Small intestine (tissue), 7 donors: ENCODE measurements at regions not wholly inside any gene's neighbourhood (a gene's known extent, or its start where the extent isn't known, plus 50 kb on each side); places are given as distances from the start of the nearest gene placed in this dataset.

Source experiments
- DNase-seq, 2 donors: peaks; one replicate each; pipeline versions ENCODE4 v3.0.0 to v3.0.0-alpha.2; 2013
- FAIRE-seq: peaks from 2 replicates; lab custom pipeline; 2012; peaks lifted over from hg19 to GRCh38; lab: Jason Lieb, UNC
- H3K27ac ChIP-seq, 3 donors: one replicate each; pipeline ENCODE4 v1.5.1; 2013; ENCODE audit warnings: low read length in 2 of 3, mild to moderate bottlenecking in 2 of 3, control low read depth in 1 of 3, inconsistent platforms in 1 of 3, low read depth in 1 of 3, moderate library complexity in 1 of 3
- H3K27me3 ChIP-seq, 3 donors: one replicate each; pipeline ENCODE4 v1.6.1; 2013; ENCODE audit warnings: low read length in 3 of 3, inconsistent platforms in 1 of 3; ENCODE audit not compliant: control insufficient read depth in 3 of 3, insufficient read depth in 3 of 3
- H3K36me3 ChIP-seq, 3 donors: one replicate each; pipeline ENCODE4 v1.6.1; 2013; ENCODE audit warnings: low read length in 3 of 3, inconsistent platforms in 1 of 3, low read depth in 1 of 3, mild to moderate bottlenecking in 1 of 3, moderate library complexity in 1 of 3; ENCODE audit not compliant: control insufficient read depth in 3 of 3, insufficient read depth in 2 of 3
- H3K4me1 ChIP-seq, 3 donors: one replicate each; pipeline ENCODE4 v1.6.1; 2013; ENCODE audit warnings: low read length in 2 of 3, inconsistent platforms in 1 of 3, low read depth in 1 of 3, mild to moderate bottlenecking in 1 of 3, moderate library complexity in 1 of 3; ENCODE audit not compliant: control insufficient read depth in 3 of 3, insufficient read depth in 2 of 3
- H3K4me3 ChIP-seq, 3 donors: one replicate each; pipeline ENCODE4 v1.5.1; 2013; ENCODE audit warnings: low read length in 3 of 3, control low read depth in 1 of 3, inconsistent platforms in 1 of 3, low read depth in 1 of 3, mild to moderate bottlenecking in 1 of 3, moderate library complexity in 1 of 3
- H3K9me3 ChIP-seq, 2 donors: one replicate each; pipeline ENCODE4 v1.6.1; 2013; ENCODE audit warnings: low read depth in 1 of 2, low read length in 1 of 2; ENCODE audit not compliant: control insufficient read depth in 2 of 2, insufficient read depth in 1 of 2
- WGBS, 3 donors: extraction: QIAGEN DNeasy Blood & Tissue Kit; methylation state at CpG; one replicate each; pipeline ENCODE4 v1.1.7; 2013; 5-methylcytosine and 5-hydroxymethylcytosine counted together
- donor health status: healthy with polysubstance abuse.
- donor health status: control.
- donor health status: control.
- donor health status: Bipolar disorder and iron deficiency.
- donor health status: healthy.

DNA sequence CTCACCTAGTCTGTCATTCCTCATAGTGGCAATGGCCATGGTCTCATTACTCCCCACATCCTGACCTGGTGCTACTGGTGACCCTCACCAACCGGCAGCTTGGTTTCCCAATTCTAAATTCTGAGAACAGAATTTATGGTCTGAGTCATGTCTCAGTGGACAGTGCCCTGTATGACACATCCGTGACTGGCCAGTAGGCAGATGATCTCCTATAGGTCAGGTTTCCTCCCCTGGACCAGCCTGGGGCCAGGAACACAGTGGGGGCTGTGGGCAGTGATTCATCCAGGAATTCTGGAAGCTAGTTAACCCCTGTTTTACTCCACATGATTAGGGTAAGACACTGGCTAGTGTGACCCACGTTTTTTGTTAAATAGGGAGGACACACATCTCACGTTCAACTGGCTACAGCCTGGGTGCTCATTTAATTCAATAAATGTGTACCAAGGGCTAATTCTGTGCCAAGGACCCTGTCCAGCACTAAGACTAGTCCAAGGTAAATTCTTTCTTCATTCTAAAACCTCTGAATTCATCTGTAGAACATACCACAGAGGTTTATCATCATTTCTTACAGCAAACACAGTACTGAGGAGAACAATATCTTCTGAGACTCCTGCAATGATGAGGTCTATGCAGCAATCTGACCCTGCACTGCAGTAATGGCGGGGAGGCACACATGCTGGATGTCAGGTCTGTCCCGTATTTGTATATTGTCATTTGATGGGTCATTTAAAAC, 249.6 kb upstream of the TBX3 start:
- Histone ChIP-seq H3K4me3 (no peak overlapping the region), H3K9me3 (peaks cover 0 to 3% of the 10 kb centered on the region in 2 donors), H3K4me1 (no peaks in the 10 kb centered on the region), H3K36me3 (no peaks in the 10 kb centered on the region), H3K27ac (no peak overlapping the region), H3K27me3 (no peaks in the 10 kb centered on the region)
- FAIRE-seq (no peak), DNase-seq (no peak)
- WGBS, 3 donors = 75 to 81% (median 79%) methylated on average over 6 of the region's 6 CpGs

DNA sequence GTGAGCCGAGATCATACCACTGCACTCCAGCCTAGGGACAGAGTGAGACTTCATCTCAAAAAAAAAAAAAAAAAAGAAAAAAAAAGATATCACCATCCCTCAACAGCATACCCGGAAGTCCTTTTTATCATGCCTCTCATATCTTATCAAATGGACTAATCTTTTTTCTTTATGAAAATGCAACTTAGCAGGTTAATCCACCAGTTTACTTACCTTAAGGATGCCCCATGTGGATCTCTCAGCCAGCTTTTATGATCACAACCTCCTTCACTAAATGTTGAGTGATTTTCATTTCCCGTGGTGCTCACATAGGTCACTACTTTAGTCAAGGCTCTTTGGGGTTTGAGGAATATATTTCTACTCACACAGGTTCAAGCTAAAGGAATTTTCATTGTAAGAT, 248.8 kb upstream of the TBX3 start:
- no peaks in the 10 kb centered on the region for H3K4me1 ChIP-seq
- no peak overlapping the region for H3K4me3 ChIP-seq
- no peaks in the 10 kb centered on the region for H3K27me3 ChIP-seq
- H3K27ac ChIP-seq = no peak overlapping the region
- peaks cover 0 to 3% of the 10 kb centered on the region in 2 donors for H3K9me3 ChIP-seq
- H3K36me3 ChIP-seq = no peaks in the 10 kb centered on the region
- no peak for FAIRE-seq
- DNase-seq = no peak
- WGBS, 3 donors = 55 to 80% (median 59%) methylated on average over 2 of the region's 3 CpGs

DNA sequence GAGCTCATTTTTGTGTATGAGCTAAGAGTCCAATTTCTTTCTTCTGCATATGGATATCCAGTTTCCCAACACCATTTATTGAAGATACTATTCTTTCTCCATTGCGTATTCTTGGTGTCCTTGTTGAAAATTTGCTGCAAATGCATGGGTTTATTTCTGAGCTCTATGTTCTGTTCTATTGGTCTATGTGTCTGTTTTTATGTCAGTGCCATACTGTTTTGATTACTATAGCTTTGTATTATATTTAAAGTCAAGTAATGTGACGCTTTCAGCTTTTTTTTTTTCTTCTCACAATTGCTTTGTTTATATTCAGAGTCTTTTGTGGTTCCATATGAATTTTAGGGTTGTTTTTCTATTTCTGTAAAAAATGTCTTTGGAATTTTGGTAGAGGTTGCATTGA, 247.1 kb upstream of the TBX3 start:
- DNase-seq = no peak
- Histone ChIP-seq H3K9me3 (peaks cover 0 to 6% of the 10 kb centered on the region in 2 donors), H3K4me1 (no peaks in the 10 kb centered on the region), H3K27ac (no peak overlapping the region), H3K4me3 (no peak overlapping the region), H3K36me3 (no peaks in the 10 kb centered on the region), H3K27me3 (no peaks in the 10 kb centered on the region)
- 88 to 96% (median 93%) methylated on average over 2 of the region's 2 CpGs for WGBS, 3 donors
- FAIRE-seq = no peak

DNA sequence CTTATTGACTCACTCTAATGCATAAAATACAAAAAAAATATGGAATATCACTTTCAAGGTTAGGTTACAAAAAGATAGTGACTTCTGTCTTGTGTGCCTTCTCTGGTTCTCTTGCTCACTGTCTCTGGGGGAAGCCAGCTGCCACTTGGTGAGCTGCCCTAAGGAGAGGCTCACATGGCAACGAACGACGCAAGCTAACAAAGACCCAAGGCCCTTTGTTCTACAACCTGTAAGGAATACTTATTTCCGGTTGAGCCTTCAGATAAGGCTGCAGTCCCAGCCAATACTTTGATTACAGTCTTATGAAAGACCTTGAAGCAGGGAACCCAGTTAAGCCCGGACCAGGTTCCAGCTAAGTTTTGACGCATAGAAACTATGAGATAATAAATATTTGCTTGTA, 242.4 kb upstream of the TBX3 start:
- H3K27ac ChIP-seq = no peak overlapping the region
- no peak for FAIRE-seq
- WGBS, 3 donors = 30 to 73% (median 43%) methylated on average over 6 of the region's 6 CpGs
- peak in 1 of 2 donors; percentile 55 for DNase-seq
- no peaks in the 10 kb centered on the region for H3K4me1 ChIP-seq
- no peaks in the 10 kb centered on the region for H3K27me3 ChIP-seq
- H3K9me3 ChIP-seq = peaks cover 0 to 4% of the 10 kb centered on the region in 2 donors
- no peak overlapping the region for H3K4me3 ChIP-seq
- no peaks in the 10 kb centered on the region for H3K36me3 ChIP-seq

DNA sequence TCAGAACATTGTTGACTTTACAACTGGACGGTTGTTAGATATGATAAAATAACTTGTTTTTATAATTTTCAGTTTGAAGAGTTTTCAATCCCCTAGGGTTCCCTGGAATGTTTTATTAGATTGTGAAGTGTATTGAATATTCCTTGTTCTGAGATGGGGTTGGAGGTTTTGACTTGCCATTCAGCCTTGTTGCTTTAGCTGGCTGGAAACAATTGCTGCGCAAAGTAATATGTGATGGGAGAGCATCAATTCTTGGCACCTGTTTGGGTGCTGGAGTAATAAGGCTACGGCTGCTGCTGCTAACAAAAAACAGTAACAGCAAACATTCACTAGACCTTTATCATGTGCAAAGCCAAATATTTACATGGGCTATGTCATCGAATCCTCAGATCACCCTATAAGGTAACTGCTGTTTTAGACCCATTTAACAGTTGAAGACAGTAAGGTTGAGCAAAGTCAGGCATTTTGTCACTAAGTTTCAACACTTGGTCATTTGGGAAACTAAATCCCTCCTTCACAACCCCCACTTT, 241.0 kb upstream of the TBX3 start:
- Histone ChIP-seq H3K27ac (no peak overlapping the region), H3K4me3 (no peak overlapping the region), H3K36me3 (no peaks in the 10 kb centered on the region), H3K27me3 (no peaks in the 10 kb centered on the region), H3K9me3 (peaks cover 0 to 4% of the 10 kb centered on the region in 2 donors), H3K4me1 (no peaks in the 10 kb centered on the region)
- no peak for FAIRE-seq
- WGBS, 3 donors = 35 to 57% (median 46%) methylated on average over 4 of the region's 4 CpGs
- no peak for DNase-seq

DNA sequence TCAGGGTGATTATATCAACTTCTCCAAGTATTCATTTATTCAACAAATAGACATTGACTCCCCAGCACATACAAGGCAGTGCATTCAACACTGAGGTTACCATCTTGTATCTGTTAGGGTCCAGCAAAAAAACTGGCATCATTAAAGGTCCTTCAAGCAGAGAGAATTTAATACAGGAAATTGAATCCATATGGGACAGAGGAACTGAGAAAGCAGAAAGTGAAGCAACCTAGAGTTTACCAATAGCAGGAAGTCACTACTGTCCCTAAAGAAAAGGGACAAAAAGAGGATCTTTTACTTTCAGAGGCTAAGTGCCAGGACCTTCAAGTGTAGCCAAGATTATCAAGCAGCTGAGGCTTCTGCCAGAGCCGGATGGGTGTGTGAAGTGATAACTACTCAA, 237.8 kb upstream of the TBX3 start:
- Histone ChIP-seq H3K4me3 (no peak overlapping the region), H3K4me1 (peaks cover 0 to 1% (median 0%) of the 10 kb centered on the region in 3 donors), H3K36me3 (no peaks in the 10 kb centered on the region), H3K9me3 (peaks cover 0 to 8% of the 10 kb centered on the region in 2 donors), H3K27me3 (no peaks in the 10 kb centered on the region), H3K27ac (no peak overlapping the region)
- WGBS, 3 donors = 51 to 79% (median 67%) methylated on average over 1 of the region's 1 CpG
- no peak for DNase-seq
- FAIRE-seq = no peak

DNA sequence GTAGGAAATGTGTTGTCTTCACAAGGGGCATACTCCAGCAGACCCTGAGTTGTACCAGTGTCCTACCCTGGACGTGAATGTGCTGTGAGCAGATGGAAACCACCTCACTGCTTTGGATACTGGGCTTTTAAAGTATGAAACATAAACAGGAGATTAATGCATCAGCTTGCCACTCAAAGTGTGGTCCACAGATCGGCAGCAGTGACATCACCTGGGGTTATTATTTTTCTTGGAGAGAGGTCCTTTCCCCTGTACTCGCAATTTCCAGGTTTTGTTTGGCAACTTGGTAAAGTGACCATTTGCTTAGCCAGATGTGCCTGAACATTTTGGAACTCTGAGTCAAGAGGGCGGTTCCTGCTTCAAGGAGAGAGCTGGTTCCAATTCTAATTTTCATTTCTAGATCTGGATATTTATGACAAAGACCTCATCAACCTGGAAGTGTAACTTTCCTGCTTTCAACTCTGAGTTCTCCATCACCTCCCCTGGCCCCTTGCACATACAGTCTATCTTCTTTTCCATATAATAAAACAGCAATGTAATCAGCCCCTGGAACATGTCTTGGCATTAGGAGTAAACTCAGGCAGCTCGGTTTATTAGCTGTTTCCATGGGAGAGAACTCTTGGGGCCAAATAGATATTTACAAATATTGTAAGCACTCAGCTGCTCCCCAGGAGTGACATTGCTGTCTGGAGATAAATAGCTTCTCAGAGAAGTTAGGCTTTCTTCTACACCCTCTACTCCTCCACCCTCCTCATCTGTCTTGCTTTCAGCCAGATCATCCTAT, 237.0 kb upstream of the TBX3 start:
- no peaks in the 10 kb centered on the region for H3K27me3 ChIP-seq
- no peaks in the 10 kb centered on the region for H3K36me3 ChIP-seq
- peaks cover 0 to 1% (median 0%) of the 10 kb centered on the region in 3 donors for H3K4me1 ChIP-seq
- H3K9me3 ChIP-seq = peaks cover 0 to 4% of the 10 kb centered on the region in 2 donors
- WGBS, 3 donors = 56 to 84% (median 62%) methylated on average over 5 of the region's 5 CpGs
- no peak for DNase-seq
- no peak for FAIRE-seq
- H3K27ac ChIP-seq = peak overlapping the region in 1 of 3 donors; percentile 36
- no peak overlapping the region for H3K4me3 ChIP-seq

DNA sequence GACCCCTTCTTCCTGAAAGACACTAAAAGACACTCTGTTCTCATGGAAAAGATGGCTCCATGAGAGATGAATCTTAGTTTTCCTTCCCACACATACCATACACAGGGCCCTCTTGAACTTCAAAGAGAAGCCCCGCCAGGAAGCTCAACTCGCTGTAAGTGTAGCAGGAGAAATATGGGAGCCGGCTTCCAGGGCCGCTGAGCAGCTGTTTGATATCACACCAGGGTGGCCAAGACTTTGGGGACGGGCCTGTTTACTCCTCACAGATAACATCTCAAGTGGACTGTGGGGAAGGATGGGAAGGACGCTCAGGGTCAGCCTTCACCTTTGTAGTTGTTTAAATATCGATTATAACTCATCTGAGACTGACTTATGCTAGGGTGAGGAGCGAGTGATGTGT, 235.5 kb upstream of the TBX3 start:
- no peak for DNase-seq
- Histone ChIP-seq H3K4me3 (no peak overlapping the region), H3K27me3 (no peaks in the 10 kb centered on the region), H3K27ac (no peak overlapping the region), H3K36me3 (no peaks in the 10 kb centered on the region), H3K9me3 (peaks cover 0 to 4% of the 10 kb centered on the region in 2 donors), H3K4me1 (peaks cover 0 to 1% (median 0%) of the 10 kb centered on the region in 3 donors)
- FAIRE-seq = no peak
- 51 to 75% (median 61%) methylated on average over 8 of the region's 8 CpGs for WGBS, 3 donors
